Right renal cortex interstitium (tissue), 3 donors: ENCODE measurements at regions not wholly inside any gene's neighbourhood (a gene's known extent, or its start where the extent isn't known, plus 50 kb on each side); places are given as distances from the start of the nearest gene placed in this dataset.
"Not testable (repeated sequence)": the region's sequence is repeated elsewhere in the genome, so short reads cannot be mapped to it uniquely, and the experiment has no call there.

ENCODE experiments used
- DNase-seq, 3 donors: peaks; one replicate each; pipeline ENCODE4 v3.0.0-alpha.2; 2013; ENCODE audit warnings: low read depth in 3 of 3, low spot score in 2 of 3

DNA sequence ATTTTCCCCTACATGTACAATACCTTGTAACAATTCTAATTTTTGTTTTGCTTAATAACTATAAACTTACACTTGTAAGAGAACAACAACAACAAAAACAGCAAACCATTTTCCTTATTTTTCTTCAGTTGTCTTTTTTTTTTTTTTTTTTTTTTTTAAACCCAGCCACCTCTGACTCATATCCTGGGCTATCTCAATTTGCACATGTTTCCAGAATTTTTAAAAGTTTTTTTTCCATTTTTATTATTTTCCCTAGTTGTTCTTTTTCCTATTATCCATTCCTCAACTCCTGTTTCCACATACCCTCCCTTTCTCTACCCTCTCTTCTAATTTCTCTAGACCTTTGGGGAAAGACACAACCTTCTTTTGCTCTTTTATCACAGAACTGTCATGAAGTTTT is 112.5 kb downstream of the EFEMP1 start:
- no peak for DNase-seq

- DNase-seq = no peak
These were observed 113.0 kb downstream of the EFEMP1 start for GRCh38 chr2:55810622-55811020.

DNA sequence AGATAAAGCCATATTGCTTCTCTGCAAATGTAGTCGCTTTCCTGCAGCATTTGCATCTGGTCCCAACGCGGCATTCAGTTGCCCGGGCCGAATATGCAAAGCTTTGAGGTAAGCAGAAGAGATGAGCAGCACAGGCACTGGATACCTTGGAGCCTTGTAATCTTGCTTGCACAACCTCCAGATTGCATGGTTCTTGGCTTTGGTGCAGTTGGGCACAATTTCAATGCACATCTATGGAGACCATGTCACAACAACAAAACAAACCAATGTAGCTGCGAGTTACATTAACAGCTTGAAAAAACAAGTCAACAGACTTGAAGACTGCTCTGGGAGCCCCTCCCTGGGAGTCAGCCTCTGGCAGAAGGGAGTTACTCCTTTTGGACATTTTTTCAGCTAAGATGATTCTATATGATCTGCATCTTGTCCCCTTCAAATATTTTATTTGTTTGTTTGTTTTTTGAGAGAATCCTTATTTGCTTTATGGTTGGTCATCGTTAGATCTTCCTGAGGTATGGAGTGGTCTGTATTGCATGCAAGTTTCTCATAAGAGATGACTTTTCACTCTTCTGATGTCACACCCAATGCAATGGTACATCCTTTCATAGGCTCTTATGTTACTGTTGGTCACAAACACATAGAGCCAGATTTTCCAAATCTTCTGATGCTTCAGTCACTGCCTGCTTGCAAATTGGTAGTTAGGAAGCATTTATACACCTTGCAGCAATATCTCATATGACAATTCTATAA is 113.5 kb downstream of the EFEMP1 start:
- DNase-seq = no peak

GRCh38 chr2:55807900-55808299 is 114.3 kb upstream of the PNPT1 start:
- DNase-seq = no peak

DNA sequence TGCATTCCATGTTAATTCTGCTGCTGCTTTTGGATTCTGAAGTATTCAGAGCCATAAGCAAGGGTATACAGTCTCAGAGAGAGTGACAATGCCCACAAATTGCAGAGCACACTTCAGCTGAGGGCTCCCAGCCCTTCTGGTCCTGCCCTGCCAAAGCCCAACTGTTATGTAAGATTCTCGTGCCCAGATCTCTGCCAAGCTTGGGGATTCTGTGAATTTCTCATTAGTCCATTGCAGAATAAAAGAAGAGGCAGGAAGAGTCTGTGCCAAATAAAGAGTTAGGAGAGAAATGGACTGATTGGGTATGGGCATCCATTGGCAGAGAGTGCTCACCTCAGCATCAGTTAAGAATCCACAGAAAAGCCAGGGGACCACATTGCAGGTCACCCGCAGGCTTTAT is 112.0 kb upstream of the PNPT1 start:
- DNase-seq = no peak

- DNase-seq = no peak
These were observed 110.9 kb upstream of the PNPT1 start for GRCh38 chr2:55804535-55804934.

- no peak for DNase-seq
These were observed 108.4 kb upstream of the PNPT1 start for GRCh38 chr2:55802067-55802466.

DNA sequence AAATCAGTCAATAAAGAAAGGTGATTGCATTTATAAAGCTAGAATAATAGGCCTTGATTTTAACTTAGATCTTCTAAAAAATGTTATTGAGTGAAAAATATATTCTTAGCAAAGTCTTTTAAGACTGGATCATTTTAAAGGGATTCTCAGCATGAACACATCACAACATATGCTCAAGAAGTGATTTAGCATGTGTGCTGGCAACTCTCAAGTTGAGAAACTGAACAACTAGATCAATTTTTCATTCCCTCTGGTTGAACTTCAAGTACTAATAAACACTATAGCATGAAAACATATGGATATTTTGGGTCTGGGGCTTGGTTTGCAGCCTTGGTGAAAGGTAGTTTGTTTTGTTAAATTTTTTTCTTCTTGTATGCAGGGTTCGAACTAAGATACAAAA is 107.8 kb upstream of the PNPT1 start:
- no peak for DNase-seq

DNA sequence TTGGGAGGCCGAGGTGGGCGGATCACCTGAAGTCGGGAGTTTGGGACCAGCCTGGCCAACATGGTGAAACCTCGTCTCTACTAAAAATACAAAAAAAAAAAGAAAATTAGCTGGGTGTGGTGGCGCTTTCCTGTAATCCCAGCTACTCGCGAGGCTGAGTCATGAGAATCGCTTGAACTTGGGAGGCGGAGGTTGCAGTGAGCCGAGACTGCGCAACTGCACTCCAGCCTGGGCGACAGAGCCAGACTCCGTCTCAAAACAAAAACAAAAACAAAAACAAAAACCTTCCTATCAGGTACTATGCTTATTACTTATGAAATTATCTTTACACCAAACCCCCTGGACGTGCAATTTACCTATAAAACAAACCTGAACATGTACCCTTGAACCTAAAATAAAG is 106.0 kb upstream of the PNPT1 start:
- not testable (repeated sequence) for DNase-seq

DNA sequence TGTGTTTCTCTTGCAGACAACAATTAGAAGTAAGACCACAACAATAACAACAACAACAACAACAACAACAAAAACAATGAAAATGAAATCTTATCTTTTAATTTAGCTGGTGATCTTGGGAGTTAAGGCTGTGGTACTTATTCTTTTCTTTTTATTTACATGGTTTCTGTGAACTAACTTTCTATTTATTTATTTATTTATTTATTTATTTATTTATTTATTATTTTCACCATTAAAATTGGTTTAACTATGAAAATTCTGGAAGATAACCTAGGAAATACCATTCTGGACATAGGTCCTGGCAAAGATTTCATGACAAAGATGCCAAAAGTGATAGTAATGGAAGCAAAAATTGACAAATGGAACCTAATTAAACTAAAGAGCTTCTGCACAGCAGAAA is 102.5 kb upstream of the PNPT1 start:
- DNase-seq = no peak

- not testable (repeated sequence) for DNase-seq
These were observed 100.0 kb upstream of the PNPT1 start for GRCh38 chr2:55793602-55794001.

- no peak for DNase-seq
These were observed 92.6 kb upstream of the PNPT1 start for GRCh38 chr2:55786280-55786679.

- not testable (repeated sequence) for DNase-seq
These were observed 90.1 kb upstream of the PNPT1 start for GRCh38 chr2:55783751-55784150.

DNA sequence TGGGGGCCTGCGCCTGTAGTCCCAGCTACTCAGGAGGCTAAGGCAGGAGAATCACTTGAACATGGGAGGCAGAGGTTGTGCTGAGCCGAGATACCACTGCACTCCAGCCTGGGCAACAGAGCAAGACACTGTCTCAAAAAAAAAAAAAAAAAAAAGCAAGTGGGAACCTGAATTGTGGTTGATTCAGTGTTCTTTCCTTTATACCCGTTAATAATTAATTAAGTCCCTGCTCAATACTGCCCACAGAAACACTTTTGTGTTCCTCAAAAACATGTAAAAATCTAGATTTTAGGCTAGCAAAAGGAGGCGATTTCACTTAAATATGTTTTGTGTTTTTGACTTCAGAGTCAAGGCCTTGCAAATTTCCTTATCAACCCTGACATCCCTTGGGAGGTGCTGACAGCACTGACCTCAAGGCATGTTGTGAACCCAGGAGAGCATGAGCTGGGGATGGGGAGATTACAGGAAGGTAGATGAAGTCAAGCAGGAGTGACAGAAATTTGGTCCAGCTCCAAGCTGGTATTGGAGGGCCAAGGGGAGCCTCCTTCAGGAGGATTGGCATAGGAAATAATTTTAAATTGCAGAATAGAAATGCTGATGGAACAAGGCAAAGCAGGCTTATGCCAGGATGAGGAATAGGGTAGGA is 89.0 kb upstream of the PNPT1 start:
- DNase-seq = no peak

DNA sequence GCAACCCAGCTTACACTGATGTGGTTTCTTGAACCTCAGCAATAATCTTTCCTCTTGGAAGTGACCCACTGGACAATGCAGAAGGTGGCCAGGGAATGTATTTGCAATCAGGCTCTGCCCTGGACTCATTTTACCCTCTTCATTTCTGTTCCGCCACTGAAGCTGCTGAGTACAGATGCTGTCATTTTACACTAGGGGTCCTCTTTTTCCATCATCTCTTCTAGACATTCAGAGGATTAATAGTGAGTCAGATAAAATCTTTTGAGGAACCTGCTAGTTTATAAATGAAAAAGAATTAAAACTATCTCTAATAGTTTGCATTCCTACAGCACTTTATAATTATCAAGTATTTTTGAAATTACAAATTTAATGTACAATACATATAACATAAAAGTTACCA is 87.9 kb upstream of the PNPT1 start:
- no peak for DNase-seq

DNA sequence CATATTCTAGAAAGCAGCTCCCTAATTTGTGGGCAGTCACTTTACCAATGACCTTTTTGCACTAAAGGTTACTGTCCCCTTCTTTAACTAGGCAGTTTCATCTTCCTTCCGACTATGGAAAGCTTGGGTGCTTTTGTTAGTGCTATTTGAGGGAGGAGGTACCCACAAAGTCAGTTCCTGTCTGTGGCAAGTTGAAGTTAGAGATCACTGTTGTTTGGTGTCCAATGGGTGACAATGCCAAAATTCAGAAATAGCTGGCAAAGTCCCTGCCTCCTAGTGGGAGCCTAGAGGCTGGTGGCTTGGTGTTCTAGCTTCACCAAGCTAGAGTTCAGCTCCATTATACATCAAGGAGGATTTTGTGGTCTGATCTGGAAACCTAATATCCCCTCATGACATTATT is 87.1 kb upstream of the PNPT1 start:
- DNase-seq = no peak

GRCh38 chr2:55779459-55780421 is 86.1 kb upstream of the PNPT1 start:
- no peak for DNase-seq

GRCh38 chr2:55776966-55777365 is 83.3 kb upstream of the PNPT1 start:
- no peak for DNase-seq

DNA sequence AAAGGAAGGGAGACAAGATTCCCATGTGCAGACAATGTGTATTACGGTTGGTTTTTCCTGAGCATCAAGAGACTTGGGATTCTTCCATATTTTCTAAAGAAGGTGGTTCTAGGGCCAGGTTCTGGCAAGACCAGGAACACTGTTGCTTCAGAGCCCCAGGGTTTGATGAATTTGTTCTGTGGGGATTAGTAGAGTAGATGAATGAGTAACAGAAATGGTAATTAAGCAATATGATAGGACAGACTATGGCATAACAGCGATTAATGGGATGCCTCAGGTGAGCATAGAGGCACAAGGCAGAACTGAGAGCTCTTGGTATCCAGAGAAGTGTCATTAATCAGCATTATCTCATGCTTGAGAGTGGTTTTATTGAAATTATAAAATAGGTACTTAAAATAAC is 82.8 kb upstream of the PNPT1 start:
- no peak for DNase-seq

DNA sequence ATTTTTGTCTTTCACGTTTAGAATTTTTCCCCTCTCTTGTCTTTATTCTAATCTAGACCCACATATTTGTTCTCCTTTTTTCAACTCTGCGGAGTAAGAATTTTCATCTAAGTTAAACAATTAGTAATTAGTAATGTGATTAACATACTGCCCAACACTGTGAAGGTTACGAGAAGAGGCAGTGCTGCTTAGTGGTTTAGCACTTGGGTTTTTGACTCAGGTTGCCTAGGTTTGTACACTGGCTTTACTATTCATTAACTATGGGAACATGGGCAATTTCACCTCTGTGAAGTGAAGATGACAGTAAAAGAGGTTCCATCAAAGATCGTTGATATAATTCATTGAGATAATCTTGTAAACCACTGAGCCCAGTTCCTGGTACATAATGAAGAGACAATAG is 82.2 kb upstream of the PNPT1 start:
- DNase-seq = no peak

GRCh38 chr2:55773651-55774050 is 80.0 kb upstream of the PNPT1 start:
- not testable (repeated sequence) for DNase-seq
